PFSK-1 (cell line): ENCODE measurements at regions not wholly inside any gene's neighbourhood (a gene's known extent, or its start where the extent isn't known, plus 50 kb on each side); places are given as distances from the start of the nearest gene placed in this dataset.

Experiments used
- POLR2AphosphoS5 ChIP-seq: IDR thresholded peaks from 2 replicates; pipeline ENCODE4 v1.6.1; 2012; ENCODE audit warnings: low read depth, mild to moderate bottlenecking, control low read depth, low read length, moderate library complexity
- REST ChIP-seq, 2 experiments: IDR thresholded peaks; 2 replicates each; pipeline versions ENCODE4 v1.6.1 to v1.8.0; 2011 to 2012; ENCODE audit warnings: low read depth in 2 of 2, low read length in 2 of 2, control low read depth in 1 of 2, inconsistent platforms in 1 of 2, mild to moderate bottlenecking in 1 of 2, moderate library complexity in 1 of 2; ENCODE audit not compliant: insufficient read depth in 1 of 2
- SIN3A ChIP-seq: IDR thresholded peaks from 2 replicates; pipeline ENCODE4 v1.6.1; 2012; ENCODE audit warnings: mild to moderate bottlenecking, low read length, moderate library complexity, borderline replicate concordance; ENCODE audit not compliant: insufficient read depth
- TAF1 ChIP-seq: IDR thresholded peaks from 2 replicates; pipeline ENCODE4 v1.6.1; 2012; ENCODE audit warnings: low read length, control low read depth, borderline replicate concordance; ENCODE audit not compliant: insufficient read depth

GRCh38 chr2:12194968-12195367 is 448.5 kb downstream of the LPIN1 start:
- no peak for TF ChIP-seq POLR2AphosphoS5
- TF ChIP-seq TAF1, result no peak
- TF ChIP-seq SIN3A, result no peak
- TF ChIP-seq REST (IDR thresholded peaks at IDR 0.05; ENCODE audit: insufficient read depth in 1 of 2, low read depth in 2 of 2, low read length in 2 of 2), result no peak
